HG02623 (cell line): ENCODE measurements at regions not wholly inside any gene's neighbourhood (a gene's known extent, or its start where the extent isn't known, plus 50 kb on each side); places are given as distances from the start of the nearest gene placed in this dataset.

Experiments
- ATAC-seq: cut with Tn5 transposase; IDR thresholded peaks from one replicate; pipeline ENCODE4 v1.9.1; 2021; ENCODE audit warnings: moderate library complexity; ENCODE audit not compliant: unreplicated experiment

- ATAC-seq, result no peak
Observed at GRCh38 chr3:31482493-31483200, 50.1 kb upstream of the STT3B start.
